Inflammatory macrophage treated with lipopolysaccharide for 1 hour (primary cell): ENCODE measurements at regions not wholly inside any gene's neighbourhood (a gene's known extent, or its start where the extent isn't known, plus 50 kb on each side); places are given as distances from the start of the nearest gene placed in this dataset.

Experiments
- DNase-seq, 2 donors: peaks; one replicate each; pipeline ENCODE4 v3.0.0-alpha.2; 2020 to 2022

DNA sequence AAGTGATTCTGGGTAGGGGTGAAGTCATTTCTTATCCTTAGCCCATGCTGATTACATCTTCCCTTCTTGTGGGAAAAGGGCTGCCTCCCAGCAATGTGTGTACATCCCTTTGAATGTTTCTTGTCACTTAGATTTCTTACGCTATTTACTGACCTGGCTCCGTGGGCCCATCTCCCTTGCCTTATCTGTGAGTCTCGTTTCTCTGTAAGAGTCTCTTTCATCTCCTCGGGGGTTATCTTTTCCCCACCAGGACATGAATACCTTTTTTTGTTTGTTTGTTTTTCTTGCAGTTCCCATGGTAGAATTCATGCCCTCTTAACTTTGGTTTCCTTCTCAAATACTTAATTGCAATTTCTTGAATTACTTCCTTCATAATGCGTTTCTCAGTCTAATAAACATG lies 107.7 kb downstream of the BAMBI start:
- no peak for DNase-seq

DNA sequence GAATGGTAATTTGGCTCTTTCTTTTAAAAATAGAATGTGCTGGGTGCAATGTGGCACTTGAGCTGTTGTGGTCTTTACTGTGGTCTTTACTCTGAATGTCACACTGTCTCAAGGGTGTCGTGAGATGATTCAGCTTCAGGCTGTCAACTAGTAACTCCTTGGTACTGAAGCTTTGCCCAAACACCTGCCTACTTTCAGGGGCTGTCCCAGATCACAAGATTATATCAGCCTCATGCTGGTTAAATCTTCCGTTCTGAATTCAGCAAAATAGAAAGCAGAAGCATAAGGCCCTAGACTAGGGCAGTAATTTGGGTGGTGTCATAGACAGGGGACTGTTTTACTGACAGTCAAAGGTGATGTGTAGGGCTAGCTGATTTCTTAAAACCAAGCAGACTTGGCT lies 110.9 kb downstream of the BAMBI start:
- no peak for DNase-seq

DNA sequence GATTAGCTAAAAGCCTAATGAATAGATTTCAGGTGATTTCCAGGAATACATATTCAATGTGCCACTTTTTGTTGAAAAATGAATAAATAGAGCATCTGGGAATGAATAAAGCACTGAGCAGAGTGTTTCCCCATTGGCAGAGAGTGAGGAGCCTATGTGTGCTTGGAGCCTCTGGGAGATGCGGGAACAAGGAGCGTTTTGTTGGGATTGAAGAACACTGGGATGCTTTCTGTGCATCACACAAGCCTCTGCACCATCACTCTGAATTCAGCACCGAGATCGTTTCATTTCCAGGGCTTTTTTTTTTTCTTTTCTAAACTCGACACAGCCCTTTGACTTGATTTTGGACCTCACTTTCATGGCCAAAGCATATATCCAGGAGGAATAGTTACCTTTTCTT lies 111.4 kb downstream of the BAMBI start:
- DNase-seq, result no peak

DNA sequence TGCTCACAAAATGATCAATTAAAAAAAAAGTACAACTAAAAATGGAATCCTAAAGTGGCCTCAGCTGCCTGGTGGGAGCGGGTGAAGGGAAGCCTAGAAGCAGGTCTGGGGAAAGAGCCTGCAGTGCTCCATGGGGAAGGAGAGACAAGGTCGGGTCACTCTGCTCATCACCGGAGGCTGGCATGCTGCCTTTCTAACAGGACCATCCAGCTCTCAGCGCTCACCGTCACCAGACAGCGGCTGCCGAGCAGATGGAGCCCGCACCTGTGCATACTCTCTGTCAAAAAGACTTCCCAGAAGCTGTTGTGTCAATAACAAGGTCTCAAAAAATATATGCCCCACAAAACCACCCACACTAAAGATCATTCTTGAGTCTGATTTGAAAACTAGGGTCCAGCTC lies 112.8 kb downstream of the BAMBI start:
- DNase-seq, result no peak

DNA sequence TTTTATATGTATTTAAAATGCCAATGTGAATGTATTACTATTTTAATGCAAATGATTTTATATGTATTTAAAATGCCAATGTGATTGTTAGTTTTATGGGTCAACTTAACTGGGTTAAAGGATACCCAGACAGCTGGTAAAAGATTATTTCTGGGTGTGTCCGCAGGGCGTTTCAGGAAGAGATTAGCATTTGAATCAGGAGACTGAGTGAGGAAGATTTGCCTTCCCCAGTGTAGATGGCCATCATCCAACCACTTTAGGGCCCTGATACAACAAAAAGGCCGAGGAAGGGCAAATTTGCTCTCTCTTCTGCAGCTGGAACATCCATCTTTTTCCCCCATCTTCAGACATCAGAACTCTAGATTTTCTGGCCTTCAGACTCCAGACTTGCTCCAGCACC lies 116.2 kb downstream of the BAMBI start:
- DNase-seq, result no peak

DNA sequence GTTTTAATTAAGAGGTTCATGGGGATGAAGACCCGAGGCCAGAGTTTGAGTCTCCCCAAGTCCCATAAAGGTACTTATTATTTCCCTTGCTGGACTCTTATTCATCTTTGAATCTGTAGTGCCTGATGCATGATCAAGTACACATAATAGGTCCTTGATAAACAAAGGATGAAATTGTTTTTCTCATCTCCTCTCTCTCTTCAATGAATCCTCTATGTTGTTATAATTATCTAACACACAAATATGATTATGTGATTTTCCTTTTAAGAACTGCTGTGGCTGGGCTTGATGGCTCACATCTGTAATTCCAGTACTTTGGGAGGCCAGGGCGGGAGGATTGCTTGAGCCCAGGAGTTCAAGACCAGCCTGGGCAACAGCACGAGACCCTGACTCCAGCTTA lies 117.7 kb downstream of the BAMBI start:
- no peak for DNase-seq

DNA sequence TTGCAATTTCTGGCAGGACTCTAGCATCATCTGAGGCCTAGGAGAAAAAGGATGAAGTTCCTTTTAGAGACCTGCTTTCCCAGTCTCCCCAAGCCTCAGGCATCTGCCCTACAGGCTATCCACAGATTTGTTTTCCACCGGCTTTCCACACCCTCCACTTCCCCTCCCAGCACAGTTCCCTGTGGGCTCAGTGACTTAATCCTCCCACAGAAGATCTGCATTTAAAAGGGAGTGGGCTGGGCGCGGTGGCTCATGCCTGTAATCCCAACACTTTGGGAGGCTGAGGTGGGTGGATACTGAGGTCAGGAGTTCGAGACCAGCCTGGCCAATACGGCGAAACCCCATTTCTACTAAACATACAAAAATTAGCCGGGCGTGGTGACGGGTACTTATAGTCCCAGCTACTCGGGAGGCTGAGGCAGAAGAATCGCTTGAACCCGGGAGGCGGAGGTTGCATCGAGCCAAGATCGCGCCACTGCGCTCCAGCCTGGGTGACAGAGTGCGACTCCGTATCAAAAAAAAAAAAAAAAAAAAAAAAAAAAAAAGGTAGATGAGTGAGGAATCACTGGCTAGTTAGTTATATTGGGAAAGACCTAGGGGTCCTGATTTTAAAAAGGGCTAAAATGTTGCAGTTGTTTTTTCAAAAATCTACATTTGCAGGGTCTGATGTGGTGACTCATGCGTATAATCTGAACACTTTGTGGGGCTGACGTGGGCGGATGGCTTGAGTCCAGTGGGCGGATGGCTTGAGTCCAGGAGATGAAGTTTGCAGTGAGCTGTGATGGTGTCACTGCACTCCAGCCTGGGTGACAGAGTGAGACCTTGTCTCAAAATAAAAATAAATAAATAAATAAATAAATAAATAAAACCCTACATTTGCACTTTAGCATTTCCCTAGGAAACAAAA lies 119.5 kb downstream of the BAMBI start:
- DNase-seq, result peak in 1 of 2 donors; percentile 14

DNA sequence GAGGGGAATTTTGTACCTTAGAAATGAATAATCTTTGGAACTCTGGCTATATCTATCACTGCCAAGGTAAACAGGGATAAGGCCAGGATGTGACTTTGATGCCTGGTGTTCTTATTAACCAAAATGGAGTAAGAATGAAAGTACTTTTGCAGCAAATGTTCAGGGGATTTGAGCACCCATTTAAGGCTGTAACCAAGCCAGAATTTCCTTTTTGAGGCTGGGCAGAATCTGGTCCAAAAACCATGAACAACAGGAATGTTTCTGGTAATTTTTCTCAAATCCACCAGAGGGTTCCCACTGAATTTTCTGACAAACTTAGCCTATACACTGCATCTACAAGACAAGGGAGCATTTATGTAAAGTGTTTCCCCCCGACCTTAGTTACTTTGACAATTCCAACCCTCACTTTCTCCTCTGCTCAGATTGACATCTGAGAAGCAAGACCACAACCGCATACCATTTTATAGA lies 120.6 kb downstream of the BAMBI start:
- DNase-seq, result no peak

DNA sequence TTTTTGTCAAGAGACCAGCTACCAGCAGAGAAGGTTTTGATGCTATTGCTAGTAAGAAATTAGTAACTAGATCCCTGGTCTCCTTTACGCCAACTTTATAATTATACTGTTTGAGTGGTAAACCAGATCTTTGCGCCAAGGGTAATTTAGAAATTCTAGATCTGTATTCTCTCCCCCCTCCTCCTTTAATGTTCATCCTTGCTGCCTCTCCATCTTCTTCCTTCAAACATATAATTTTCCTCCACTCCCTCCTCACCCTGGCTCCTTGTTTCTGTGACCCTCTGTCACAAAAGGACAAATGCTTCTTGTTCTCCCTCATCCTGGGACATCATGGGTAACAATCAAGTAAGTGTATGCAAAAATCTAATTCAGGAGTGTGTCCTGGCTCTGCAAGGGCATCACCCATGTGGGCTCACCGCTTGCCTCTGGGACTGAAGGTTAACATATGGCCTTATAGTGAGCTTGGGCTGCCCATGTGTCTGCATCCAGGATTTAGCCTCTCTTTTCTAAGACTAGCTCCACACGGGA lies 121.2 kb downstream of the BAMBI start:
- no peak for DNase-seq

DNA sequence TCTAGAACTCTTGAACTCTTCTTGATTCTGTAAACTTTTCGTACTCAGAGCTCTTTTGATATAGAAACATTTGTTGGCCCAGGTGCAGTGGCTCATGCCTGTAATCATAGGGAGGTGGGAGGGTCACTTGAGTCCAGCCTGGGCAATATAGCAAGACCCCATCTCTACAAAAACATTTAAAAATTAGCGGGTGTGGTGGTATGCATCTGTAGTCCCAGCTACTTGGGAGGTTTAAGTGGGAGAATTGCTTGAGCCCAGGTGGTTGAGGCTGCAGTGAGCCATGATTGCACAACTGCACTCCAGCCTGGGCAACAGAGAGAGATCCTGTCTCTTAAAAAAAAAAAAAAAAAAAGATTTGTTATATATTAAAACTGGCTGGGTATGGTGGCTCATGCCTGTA lies 121.6 kb downstream of the BAMBI start:
- no peak for DNase-seq

DNA sequence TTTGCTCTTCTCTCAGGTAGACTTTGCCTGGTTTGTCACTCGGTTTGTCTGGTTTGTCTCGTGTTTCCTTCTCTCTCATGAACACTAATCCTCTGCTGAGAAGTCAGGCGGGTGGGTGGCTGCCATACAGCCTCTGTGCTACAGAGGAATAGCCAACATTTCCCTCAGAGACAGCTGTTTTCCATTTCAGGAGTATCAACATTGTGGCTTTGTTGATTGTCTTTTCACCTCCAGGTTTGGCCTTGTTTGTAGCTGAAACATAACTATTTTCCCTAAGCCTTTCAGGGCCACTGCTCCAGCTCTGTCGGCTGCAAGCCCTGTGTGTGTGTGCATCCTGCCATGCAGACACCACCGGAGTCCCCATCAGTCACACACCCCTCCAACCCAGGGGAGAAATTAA lies 122.8 kb downstream of the BAMBI start:
- no peak for DNase-seq

DNA sequence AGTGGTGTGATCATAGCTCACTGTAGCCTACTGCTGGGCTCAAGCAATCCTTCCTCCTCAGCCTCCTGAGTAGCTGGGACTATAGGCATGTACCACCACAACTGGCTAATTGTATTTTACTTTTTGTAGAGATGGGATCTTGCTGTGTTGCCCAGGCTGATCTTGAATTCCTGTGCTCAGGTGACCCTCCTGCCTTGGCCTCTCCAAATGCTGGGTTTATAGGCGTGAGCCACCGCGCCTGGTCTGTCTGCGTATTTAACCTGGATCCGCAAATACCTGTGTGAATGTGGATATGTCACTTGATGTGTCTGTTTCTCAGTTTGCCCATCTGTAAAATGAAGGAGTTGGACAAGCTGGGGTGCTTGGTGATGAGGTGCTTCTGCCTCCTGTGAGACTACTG lies 123.9 kb downstream of the BAMBI start:
- DNase-seq, result no peak

DNA sequence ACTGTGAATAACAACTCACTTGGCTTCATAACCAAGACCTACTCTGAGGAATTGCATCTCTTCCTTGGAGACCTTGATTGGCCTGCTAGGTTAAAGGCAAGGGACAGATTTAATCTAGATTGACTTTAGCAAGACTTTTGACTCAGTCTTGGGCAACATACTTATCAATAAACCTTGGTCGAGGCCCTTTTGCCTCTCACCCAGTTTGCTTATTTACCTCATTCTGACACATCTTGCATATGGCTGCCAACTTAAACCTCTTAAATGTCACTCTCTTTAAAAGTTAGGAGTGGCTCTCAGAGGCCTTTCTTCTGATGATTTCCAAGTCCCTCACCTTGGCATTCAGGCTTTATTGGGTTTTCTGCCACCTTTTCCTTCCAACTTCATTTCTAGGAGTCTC lies 124.5 kb downstream of the BAMBI start:
- no peak for DNase-seq

DNA sequence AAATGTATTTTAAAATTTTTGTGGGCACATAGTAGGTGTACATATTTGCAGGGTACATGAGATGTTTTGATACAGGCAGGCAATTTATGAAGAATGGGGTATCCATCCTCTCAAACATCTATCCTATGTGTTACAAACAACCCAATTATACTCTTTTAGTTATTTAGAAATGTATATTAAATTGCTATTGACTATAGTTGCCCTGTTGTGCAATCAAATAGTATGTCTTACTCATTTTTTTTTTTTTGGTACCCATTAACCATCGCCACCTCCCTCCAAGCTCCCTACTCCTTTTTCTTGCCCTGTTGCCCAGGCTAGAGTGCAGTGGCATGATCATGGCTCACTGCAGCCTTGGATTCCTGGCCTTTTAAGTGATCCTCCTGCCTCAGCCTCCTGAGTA lies 128.1 kb downstream of the BAMBI start:
- DNase-seq, result no peak

DNA sequence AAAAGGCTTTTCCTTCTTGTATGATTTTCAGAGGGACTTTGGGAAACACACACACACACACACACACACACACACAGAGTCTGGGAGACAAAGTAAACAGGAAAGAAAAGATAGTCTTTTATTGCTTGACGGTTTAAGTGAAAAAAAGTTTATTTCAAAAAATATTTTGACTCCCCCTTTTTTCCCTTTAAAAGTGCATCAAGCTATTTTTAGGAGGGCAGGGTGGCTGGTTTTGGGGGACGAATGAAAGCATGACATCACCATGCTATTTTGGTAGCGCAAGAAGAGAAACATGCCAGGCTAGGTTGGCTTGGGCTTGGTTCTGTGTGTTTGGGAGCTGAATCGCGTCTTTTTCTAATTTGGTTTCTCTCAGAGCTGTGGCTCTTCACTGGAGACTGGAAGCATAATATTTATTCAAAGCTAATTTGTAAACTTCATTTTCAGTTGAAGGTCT lies 129.2 kb downstream of the BAMBI start:
- DNase-seq, result no peak

DNA sequence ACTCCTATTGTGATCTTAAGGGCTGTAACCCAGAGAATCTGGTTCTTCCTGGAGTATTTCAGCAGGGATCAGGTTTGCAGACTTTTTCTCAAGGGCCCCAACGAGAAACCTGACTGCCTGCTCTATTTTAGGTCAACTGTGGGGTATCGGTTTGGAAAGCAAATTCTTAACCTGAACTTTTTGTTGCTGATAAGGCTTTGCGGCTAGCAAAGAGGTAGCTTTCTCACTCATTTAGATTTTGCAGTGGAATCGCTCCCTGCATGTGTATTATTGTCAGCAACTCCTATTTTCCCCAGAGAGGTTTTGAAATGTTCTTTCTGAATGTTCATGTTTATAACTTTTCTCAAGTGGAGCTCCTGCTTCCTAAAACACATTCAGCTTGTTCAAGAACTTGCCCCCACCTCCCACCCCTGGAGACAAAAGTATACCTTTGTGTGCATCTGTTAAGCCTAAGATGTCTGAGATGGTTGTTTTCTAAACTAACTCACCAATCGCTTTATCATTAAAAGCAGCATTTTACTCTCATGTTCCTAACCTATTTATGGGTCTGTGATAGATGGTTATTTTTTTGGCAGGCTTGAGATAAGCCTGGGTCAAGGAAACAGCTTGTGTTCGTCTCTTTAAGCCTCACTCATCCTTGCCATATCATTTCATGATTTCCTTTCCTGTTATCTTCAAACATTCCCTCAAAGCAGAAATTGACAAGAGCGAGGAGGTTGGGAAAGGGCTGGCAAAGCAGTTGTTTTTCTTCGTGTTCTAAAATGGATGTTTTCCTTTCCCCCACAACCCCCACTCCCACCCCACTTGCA lies 129.8 kb downstream of the BAMBI start:
- DNase-seq, result no peak

DNA sequence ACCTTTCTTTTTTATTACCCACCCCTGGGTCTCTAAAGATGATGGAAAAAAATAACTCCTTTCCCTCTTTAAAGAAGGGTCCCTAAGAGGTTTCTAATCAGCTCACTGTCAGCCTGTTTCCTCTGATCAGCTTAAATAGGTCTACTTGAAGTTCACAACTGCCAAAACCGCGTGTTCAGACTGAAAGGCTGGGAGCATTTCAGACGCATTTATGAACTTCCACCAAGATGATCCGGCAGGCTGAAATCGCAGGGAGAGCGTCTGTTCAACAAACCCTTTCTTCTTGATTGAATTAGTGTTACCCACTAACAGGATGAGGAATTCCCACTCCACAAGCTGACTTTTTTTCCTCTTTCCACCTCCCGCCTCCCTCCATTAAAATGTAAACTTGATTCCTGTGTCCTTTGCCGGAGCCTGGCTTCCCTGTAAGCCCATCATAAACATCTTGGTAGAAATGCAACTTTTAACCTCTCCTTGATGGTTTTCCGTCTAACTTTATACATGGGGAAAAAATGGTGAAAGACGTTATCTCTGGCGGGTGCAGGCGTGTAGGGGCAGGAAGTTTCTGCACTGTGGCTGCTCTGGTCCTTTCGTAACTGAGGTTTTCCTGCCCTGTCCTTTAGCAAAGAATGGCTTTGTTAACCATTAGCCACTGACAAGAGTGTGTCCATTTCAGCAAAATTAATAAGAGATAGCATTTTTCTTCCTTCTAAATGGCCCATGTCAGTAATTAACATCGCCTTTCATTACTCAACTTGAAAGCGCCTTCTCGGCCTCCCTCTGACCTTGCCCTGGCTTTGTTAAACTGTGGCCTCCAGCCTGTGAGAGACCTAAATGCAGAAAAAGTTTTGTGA lies 130.7 kb downstream of the BAMBI start:
- no peak for DNase-seq

DNA sequence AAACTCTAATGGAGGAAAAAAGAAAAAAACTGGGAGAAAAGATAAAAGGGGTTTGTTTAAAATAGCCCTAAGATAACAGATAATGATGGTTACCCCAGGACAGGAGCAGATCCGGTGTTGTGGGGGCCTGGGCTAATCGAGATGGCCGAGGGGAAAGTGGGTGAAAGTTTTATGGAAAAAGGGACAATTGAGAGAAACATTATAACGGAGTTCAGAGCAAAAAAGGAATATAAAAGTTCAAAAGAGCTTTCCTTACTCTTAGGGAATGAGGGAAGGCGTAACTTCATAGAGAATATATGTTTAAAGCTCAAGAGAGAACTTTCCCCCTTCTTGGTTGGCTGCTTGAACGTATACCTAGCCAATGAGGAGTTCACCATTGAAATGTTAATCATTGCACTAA lies 131.4 kb downstream of the BAMBI start:
- DNase-seq, result no peak

DNA sequence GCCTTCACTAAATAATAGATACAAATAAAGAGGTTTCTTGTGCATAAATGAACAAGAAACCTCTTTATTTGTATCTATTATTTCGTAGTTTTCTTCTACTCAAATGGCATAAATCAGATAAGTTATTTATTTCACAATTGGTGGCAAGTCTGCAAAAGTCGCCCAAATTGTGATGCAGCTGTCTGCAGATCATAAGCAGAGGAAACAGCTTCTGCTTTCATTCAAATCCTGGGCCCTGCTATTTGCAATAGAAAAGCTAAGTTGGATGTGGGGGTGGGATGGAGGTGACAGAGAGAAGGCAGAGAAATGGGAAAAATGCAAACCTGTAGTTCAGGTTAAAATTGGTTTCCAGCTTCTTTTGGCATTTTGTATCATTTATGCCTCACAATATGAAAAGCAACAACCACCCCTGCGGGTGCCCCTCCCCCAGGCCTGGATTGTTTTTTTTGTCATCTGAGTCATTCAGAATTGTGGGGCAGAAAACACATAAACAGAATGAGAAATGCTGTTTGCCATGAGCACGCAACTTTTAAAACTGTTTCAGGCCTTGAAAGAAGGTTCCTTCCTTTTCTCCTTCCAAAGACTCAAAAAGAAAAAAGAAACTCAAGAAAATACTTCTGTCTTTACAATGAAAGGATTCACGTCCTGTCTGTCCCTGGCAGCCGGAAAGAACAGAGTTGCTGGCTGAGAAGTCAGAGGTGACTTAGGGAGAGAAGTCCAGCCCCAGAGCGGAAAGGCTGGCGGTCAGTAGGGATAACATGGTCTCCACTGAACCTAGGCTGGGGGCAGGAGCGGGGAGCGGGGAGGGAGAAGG lies 132.9 kb downstream of the BAMBI start:
- no peak for DNase-seq

DNA sequence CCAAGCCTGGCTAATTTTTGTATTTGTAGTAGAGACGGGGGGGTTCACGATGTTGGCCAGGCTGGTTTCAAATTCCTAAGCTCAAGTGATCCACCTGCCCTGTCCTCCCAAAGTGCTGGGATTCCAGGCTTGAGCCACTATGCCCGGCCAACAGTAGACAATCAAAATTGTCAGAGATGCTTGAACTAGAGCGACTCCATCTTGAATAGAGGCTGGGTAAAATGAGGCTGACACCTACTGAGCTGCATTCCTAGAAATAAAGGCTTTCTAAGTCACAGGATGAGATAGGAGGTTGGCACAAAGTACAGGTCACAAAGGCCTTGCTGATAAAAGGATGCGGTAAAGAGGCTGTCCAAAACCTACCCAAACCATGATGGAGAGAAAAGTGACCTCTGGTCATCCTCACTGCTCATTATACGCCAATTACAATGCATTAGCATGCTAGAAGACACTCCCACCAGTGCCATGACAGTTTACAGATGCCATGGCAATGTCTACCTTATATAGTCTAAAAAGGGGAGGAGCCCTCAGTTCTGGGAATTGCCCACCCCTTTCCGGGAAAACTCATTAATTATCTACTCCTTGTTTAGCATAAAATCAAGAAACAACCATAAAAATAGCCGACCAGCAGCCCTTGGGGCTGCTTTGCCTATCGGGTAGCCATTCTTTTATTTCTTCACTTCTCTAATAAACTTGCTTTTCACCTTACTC lies 134.5 kb downstream of the BAMBI start:
- DNase-seq, result no peak
